DMS53 (cell line): ENCODE measurements at regions not wholly inside any gene's neighbourhood (a gene's known extent, or its start where the extent isn't known, plus 50 kb on each side); places are given as distances from the start of the nearest gene placed in this dataset.
"Not testable (repeated sequence)": the region's sequence is repeated elsewhere in the genome, so short reads cannot be mapped to it uniquely, and the experiment has no call there.

ENCODE experiments used
- DNase-seq: peaks from one replicate; lab custom pipeline; 2025; lab: John Stamatoyannopoulos, UW

DNA sequence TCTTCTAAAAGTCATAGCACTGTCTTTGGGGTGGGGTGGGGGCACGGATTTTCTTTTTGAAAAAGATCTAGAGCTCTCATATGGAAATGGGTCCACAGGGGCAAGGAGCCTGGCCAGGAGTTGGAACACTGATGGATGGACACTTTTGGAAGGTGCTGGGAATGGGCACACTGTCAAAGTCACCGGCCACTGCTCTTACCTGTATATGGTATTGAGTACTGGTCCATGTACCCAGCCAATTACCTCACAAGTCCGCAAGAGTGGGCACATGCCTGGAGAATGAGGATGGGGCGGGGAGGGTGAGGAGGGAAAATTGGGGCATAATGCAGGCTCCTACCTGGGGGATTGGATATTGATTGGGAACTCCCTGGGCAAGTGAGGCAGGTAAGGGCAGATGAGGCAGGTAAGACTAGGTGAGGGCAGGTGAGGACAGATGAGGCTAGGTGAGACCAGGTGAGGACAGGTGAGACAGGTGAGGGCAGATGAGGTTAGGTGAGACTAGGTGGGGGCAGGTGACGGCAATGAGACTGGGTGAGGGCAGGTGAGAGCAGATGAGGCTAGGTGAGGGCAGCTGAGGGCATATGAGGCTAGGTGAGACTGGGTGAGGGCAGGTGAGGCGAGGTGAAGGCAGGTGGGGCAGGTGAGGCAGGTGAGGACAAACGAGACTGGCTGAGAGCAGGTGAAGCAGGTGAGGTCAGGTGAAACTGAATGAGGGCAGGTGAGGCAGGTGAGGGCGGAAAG is 167.9 kb downstream of the NRN1 start:
- DNase-seq = peak; percentile 69

- no peak for DNase-seq
Measured at GRCh38 chr6:5837323-5837722, 169.4 kb downstream of the NRN1 start.

DNA sequence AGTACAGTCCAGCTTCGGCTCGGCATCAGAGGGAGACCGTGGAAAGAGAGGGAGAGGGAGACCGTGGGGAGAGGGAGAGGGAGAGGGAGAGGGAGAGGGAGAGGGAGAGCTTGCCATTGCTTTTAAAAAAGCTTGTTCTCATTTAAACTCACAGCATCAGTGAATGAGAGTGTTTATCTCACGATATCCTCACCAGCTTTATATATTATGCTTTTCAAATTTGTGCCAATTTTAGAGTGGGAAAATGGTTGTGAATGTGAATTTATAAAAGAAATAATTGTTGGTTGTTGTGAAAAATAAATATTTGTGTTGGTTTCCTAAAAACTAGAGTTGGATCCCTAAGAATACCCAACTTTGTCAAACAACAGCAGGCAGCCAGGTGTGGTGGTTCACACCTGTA is 170.1 kb downstream of the NRN1 start:
- not testable (repeated sequence) for DNase-seq

GRCh38 chr6:5833120-5833519 is 173.6 kb downstream of the NRN1 start:
- DNase-seq = no peak

GRCh38 chr6:5832668-5833067 is 174.1 kb downstream of the NRN1 start:
- DNase-seq = no peak

DNA sequence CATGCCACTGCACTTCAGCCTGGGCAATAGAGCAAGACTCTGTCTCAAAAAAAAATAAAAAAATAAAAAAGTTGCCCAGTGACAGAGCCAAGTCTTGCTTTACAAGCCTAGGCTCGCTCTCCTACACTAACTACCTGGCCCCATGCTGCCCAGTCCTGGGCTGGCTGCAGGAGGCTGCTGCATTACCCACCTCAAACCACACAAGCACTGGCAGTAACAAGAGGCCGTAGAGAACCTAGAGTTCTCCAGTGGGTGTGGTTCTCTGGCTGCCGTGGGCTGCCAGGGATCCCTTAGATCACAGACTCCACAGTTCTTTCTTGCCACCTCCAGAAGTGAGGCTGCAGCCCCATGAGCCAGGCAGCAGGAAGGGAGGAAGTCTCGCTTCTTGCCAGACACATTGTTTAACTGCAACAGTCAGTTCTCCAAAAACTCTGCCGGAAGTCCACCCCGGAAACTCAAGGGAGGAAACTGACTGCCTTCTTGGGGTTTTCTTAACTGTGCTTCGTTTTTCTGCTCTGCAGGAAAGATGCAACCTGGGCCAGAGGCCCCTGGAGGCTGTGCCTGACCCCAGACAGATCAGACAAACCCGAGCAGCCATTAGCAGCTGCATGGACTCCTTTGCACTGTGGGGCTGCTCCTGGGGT is 175.4 kb downstream of the NRN1 start:
- DNase-seq = not testable (repeated sequence)

GRCh38 chr6:5828296-5828695 is 178.4 kb downstream of the NRN1 start:
- DNase-seq = no peak

DNA sequence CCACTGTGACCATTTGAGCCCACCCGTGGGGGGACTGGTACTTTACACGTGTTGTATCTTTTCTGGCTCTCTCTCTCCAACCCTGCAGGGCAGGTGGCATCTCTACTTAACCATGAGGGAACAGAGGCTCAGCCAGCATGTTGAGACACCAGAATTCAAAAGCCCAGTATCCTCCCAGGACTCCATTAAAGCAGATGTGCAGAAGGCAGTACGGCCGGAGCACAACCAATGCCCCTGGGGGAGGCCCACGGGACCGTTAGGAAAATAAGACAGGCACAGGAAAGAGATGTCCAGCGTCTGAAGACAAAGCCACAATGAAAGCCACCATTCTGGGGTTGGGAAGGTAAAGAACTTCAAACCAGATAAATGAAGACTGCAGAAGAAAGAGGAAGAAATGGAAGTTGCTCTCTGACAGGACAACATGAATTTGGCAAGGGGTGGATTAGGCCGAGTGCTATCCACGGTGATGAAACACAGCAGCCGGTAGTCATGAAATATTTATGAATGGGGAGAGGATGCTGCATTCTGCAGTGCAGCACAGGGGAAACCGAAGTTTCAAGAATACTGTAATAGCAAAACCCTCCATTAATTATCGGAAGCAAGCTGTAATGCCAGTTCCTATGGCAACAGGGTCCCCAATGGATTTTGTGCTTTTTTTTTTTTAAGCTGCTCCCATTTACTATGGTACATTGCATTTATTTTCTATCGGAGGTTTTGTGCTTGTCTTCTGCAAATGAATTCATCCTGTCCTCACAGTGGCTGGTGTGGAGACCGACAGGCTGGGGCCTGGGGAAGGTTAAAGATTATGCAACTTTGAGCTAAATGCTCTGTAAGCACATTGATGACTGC is 179.4 kb downstream of the NRN1 start:
- no peak for DNase-seq

DNA sequence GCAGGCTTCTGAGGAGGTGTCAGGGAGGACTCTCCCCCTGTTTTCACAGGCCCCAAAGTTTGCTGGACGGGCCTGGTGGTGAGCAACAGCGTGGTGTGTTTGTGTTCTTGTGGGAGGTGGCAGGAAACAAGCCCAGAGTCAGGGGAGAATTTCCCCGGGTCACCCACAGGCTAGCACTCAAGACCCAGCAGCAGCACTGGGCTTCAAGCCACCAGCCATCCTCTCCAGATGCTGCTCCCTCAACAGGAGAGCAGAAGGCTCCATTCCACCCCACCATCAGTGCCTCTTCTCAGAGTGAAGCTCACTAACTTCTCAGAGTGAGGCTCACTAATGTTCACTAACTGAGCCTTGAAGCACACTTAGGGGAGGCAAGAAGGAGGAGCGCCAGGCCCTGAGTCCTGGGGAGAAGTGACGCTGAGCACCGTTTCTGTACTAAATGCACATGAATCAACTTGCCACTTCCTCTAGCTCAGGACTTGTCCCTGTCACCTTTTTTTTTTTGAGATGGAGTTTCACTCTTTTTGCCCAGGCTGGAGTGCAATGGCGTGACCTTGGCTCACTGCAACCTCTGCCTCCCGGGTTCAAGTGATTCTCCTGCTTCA is 182.2 kb downstream of the NRN1 start:
- not testable (repeated sequence) for DNase-seq
